Heart left ventricle (tissue), 13 donors: ENCODE measurements at regions not wholly inside any gene's neighbourhood (a gene's known extent, or its start where the extent isn't known, plus 50 kb on each side); places are given as distances from the start of the nearest gene placed in this dataset.

ENCODE experiments used
- POLR2A ChIP-seq, 2 donors: fragments of 450-650 bp; IDR thresholded peaks; one replicate each; pipeline ENCODE4 v1.6.1; 2017; ENCODE audit warnings: antibody characterized with exemption in 2 of 2, mild to moderate bottlenecking in 2 of 2, moderate library complexity in 2 of 2
- TF ChIP-seq, protein P1 (sequence below), 12 donors: fragments of 200-600 bp; sonication (generic) in 4 of 12; IDR thresholded peaks; one replicate each; pipeline versions ENCODE4 v1.5.0 to v1.8.0; 2018 to 2022; ENCODE audit warnings: antibody characterized with exemption in 12 of 12, mild to moderate bottlenecking in 5 of 12
- donor health status: ischemic (EF 13 %, LVEDD 7.1; RV severe dilation, severe dysfunction).
- donor health status: DM: no; HTN: yes; CAD: no.
- donor health status: DM: no; HTN: no; CAD: no.
- donor health status: ischemic (EF 25% LVEDD 6.9; RV normal size, moderate dysfunction).
- donor health status: ischemic (EF 25% LVEDD 5.7; RV mildly dilated, moderate dysfunction).
- donor health status: ischemic (EF 35%, LVEDD 5.7; RV mildly dilated, moderate dysfunction).
- donor health status: nonischemic (EF 11% LVEDD 7.7; RV severe dilation, severe dysfunction).
- donor health status: DM: yes; HTN: yes; CAD: no.
- donor health status: PGD.
- donor health status: ischemic (EF 29% LVEDD 5.4; RV normal size, mild dysfunction).
- donor health status: nonischemic (EF 23%, LVEDD 6.1; RV moderate dilation, normal function).

DNA sequence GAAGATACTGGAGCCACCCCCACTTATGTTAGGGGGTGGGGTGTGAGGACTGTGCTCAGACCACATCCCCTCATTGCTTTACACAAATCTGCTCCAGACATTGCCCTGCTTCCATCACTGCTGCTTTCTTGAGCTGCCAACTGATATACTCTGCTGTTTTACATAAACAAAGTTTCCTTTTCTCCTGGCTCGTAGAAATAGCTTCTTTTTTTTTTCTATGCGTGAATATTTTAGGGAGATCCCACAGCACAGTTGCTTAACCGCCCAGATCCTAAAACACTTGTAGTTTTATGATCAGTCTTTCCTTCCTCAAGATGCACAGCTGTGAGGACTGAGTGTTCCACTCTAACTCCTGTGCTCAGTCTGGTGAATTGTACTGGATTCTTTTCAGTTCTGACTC lies 768.4 kb downstream of the PCDH18 start:
- TF ChIP-seq, protein P1, sequence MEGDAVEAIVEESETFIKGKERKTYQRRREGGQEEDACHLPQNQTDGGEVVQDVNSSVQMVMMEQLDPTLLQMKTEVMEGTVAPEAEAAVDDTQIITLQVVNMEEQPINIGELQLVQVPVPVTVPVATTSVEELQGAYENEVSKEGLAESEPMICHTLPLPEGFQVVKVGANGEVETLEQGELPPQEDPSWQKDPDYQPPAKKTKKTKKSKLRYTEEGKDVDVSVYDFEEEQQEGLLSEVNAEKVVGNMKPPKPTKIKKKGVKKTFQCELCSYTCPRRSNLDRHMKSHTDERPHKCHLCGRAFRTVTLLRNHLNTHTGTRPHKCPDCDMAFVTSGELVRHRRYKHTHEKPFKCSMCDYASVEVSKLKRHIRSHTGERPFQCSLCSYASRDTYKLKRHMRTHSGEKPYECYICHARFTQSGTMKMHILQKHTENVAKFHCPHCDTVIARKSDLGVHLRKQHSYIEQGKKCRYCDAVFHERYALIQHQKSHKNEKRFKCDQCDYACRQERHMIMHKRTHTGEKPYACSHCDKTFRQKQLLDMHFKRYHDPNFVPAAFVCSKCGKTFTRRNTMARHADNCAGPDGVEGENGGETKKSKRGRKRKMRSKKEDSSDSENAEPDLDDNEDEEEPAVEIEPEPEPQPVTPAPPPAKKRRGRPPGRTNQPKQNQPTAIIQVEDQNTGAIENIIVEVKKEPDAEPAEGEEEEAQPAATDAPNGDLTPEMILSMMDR (IDR thresholded peaks at IDR 0.05): no peak
- TF ChIP-seq POLR2A (IDR thresholded peaks at IDR 0.05): no peak
